Fibroblast of lung (primary cell): ENCODE measurements at regions not wholly inside any gene's neighbourhood (a gene's known extent, or its start where the extent isn't known, plus 50 kb on each side); places are given as distances from the start of the nearest gene placed in this dataset.

Experiments
- CTCF ChIP-seq, 2 donors: IDR thresholded peaks in 1 of 2; conservative IDR thresholded peaks in 1 of 2; 1 replicate in 1 of 2; 2 replicates in 1 of 2; pipeline ENCODE4 v1.5.1; 2011 to 2012; ENCODE audit warnings: low read length in 2 of 2, control low read depth in 1 of 2, inconsistent platforms in 1 of 2, low read depth in 1 of 2, mild to moderate bottlenecking in 1 of 2
- EZH2 ChIP-seq: IDR thresholded peaks from 2 replicates; pipeline ENCODE4 v1.5.1; 2012; ENCODE audit warnings: low read length, control low read depth, mild to moderate bottlenecking; ENCODE audit errors: missing control alignments

- no peak for TF ChIP-seq EZH2
- no peak for TF ChIP-seq CTCF (conservative IDR thresholded peaks at IDR 0.05 in 1 of 2, IDR thresholded peaks at IDR 0.05 in 1 of 2; ENCODE audit: low read depth in 1 of 2, low read length in 2 of 2)
Observed at GRCh38 chr14:88951370-88951769, 126.9 kb downstream of the TTC8 start.
